ENCODE measurements at regions not wholly inside any gene's neighbourhood (a gene's known extent, or its start where the extent isn't known, plus 50 kb on each side); places are given as distances from the start of the nearest gene placed in this dataset.

GRCh38 chr6:149184523-149184922 is 133.0 kb upstream of the TAB2 start:
- DNase-seq: no peak

- DNase-seq: no peak
These were observed 131.6 kb upstream of the TAB2 start for GRCh38 chr6:149185799-149186357.

GRCh38 chr6:149186873-149187272 is 130.6 kb upstream of the TAB2 start:
- DNase-seq: no peak

- no peak for DNase-seq
These were observed 127.2 kb upstream of the TAB2 start for GRCh38 chr6:149190224-149190831.

- no peak for DNase-seq
These were observed 122.5 kb upstream of the TAB2 start for GRCh38 chr6:149194820-149195558.

GRCh38 chr6:149196091-149196490 is 121.4 kb upstream of the TAB2 start:
- DNase-seq: no peak

- DNase-seq: no peak
These were observed 120.0 kb upstream of the TAB2 start for GRCh38 chr6:149197482-149197881.

- DNase-seq: no peak
These were observed 119.2 kb upstream of the TAB2 start for GRCh38 chr6:149198265-149198664.

- no peak for DNase-seq
These were observed 117.1 kb upstream of the TAB2 start for GRCh38 chr6:149200282-149200945.

GRCh38 chr6:149201068-149201655 is 116.3 kb upstream of the TAB2 start:
- DNase-seq: no peak

- DNase-seq: no peak
These were observed 115.4 kb upstream of the TAB2 start for GRCh38 chr6:149202100-149202499.

GRCh38 chr6:149202952-149203351 is 114.6 kb upstream of the TAB2 start:
- no peak for DNase-seq

GRCh38 chr6:149203509-149203908 is 114.0 kb upstream of the TAB2 start:
- DNase-seq: no peak

- DNase-seq: no peak
These were observed 109.3 kb upstream of the TAB2 start for GRCh38 chr6:149208134-149208601.

GRCh38 chr6:149209871-149210775 is 107.4 kb upstream of the TAB2 start:
- DNase-seq: no peak

GRCh38 chr6:149211046-149211571 is 106.4 kb upstream of the TAB2 start:
- DNase-seq: no peak

GRCh38 chr6:149212206-149212605 is 105.3 kb upstream of the TAB2 start:
- no peak for DNase-seq

GRCh38 chr6:149212892-149213801 is 104.4 kb upstream of the TAB2 start:
- no peak for DNase-seq

GRCh38 chr6:149213829-149214228 is 103.7 kb upstream of the TAB2 start:
- no peak for DNase-seq

- no peak for DNase-seq
These were observed 101.1 kb upstream of the TAB2 start for GRCh38 chr6:149216459-149216858.
